NT2/D1 (cell line): ENCODE measurements at regions not wholly inside any gene's neighbourhood (a gene's known extent, or its start where the extent isn't known, plus 50 kb on each side); places are given as distances from the start of the nearest gene placed in this dataset.

Experiments used
- SUZ12 ChIP-seq: IDR thresholded peaks from 2 replicates; pipeline ENCODE4 v1.6.1; 2011; ENCODE audit not compliant: insufficient read length, insufficient read depth; ENCODE audit errors: extremely low read depth
- YY1 ChIP-seq: IDR thresholded peaks from 2 replicates; pipeline ENCODE4 v1.6.1; 2011; ENCODE audit not compliant: insufficient read length, insufficient read depth
- ZNF274 ChIP-seq: IDR thresholded peaks from 2 replicates; pipeline ENCODE4 v1.6.1; 2011; ENCODE audit warnings: mild to moderate bottlenecking, low read depth, low read length

DNA sequence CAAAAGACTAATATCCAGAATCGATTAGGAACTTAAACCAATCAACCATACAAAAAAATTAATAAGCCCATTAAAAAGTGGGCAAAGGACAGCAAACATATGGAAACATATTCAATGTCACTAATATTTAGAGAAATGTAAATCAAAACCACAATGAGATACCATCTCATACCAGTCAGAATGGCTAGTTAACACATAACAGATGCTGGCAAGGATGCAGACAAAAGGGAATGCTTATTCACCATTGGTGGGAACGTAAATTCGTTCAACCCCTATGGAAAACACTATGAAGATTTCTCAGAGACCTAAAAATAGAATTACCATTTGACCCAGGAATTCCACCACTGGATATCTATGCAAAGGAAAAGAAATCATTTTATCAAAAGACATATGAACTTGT is 468.2 kb upstream of the ST6GAL2 start:
- no peak for TF ChIP-seq YY1
- no peak for TF ChIP-seq ZNF274
- no peak for TF ChIP-seq SUZ12
